C4-2B (cell line): ENCODE measurements at regions not wholly inside any gene's neighbourhood (a gene's known extent, or its start where the extent isn't known, plus 50 kb on each side); places are given as distances from the start of the nearest gene placed in this dataset.

ENCODE experiments used
- ZFX ChIP-seq: fragments of 450-650 bp; IDR thresholded peaks from 2 replicates; pipeline ENCODE4 v1.6.1; 2017
- TF ChIP-seq, protein P1 (sequence below): fragments of 450-650 bp; conservative IDR thresholded peaks from 2 replicates; pipeline ENCODE4 v1.5.1; 2017; ENCODE audit warnings: mild to moderate bottlenecking

DNA sequence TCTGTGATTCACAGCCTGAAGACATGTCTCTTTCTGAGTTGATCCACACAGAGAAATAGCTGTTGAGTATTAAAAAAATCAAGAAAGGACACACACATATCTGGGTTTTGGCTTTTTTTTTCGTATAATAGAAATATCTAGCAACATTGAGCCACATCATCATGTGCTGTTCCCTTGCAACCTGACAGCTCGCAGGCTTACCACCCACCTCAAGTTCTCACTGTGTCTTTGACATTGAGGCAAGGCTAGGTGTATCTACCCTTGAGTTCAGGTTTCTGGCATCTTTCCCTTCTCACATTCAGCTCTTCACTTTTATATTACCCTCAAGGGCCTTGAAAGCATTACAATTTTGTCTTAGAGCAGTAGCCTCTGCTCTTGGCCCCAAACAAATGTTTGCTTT is 490.3 kb upstream of the KIRREL3 start:
- TF ChIP-seq, protein P1, sequence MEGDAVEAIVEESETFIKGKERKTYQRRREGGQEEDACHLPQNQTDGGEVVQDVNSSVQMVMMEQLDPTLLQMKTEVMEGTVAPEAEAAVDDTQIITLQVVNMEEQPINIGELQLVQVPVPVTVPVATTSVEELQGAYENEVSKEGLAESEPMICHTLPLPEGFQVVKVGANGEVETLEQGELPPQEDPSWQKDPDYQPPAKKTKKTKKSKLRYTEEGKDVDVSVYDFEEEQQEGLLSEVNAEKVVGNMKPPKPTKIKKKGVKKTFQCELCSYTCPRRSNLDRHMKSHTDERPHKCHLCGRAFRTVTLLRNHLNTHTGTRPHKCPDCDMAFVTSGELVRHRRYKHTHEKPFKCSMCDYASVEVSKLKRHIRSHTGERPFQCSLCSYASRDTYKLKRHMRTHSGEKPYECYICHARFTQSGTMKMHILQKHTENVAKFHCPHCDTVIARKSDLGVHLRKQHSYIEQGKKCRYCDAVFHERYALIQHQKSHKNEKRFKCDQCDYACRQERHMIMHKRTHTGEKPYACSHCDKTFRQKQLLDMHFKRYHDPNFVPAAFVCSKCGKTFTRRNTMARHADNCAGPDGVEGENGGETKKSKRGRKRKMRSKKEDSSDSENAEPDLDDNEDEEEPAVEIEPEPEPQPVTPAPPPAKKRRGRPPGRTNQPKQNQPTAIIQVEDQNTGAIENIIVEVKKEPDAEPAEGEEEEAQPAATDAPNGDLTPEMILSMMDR = no peak
- no peak for TF ChIP-seq ZFX
